ENCODE measurements at regions not wholly inside any gene's neighbourhood (a gene's known extent, or its start where the extent isn't known, plus 50 kb on each side); places are given as distances from the start of the nearest gene placed in this dataset.
A peak's percentile ranks its signal among the peaks of the same experiment; 100 is the strongest.
"Not testable (repeated sequence)": the region's sequence is repeated elsewhere in the genome, so short reads cannot be mapped to it uniquely, and the experiment has no call there.

DNA sequence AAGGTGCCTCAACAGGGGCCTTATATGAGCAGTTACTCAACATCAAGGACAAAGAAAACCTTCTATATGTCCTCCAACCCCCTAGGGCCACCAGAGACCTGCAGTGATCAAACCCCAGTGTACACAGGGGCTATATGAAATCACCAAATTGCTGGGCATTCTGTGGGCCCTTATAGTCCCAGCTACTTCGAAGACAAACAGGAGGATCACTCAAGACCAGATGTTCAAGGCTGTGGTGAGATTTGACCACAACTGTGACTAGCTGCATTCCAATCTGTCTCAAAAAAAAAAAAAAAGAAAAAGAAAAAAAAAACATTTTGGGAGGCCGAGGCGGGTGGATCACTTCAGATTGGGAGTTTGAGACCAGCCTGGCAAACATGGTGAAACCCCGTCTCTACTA lies 51.0 kb upstream of the PRB2 start:
- intact Hi-C loops (cut with DNase I): no loop called here
- no peak for DNase-seq (ENCODE audit: low spot score)

DNA sequence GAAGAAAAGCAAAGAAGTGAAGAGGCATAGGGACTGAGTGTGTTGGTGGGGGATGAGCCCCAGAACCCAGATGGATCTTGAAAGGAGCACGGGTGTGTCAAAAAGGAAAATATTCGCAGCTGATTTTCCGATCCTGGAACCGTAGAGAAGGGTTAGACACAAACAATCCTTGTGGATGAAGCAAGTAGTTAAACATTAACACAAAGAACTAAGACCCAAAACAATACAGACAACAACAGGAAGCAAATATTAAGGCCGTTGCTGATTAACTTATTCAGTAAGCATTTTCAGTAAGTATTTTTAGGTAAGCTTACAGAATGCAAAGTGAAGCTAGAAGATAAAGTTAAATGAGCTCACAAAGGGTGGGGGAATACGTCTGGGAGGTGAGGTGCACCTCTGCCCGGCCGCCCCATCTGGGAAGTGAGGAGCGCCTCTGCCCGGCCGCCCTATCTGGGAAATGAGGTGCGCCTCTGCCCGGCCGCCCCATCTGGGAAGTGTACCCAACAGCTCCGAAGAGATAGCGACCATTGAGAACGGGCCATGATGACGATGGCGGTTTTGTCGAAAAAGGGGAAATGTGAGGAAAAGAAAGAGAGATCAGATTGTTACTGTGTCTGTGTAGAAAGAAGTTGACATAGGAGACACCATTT lies 62.8 kb upstream of the PRB2 start:
- DNase-seq (ENCODE audit: low spot score): no peak
- intact Hi-C loops (cut with DNase I): no loop called here

DNA sequence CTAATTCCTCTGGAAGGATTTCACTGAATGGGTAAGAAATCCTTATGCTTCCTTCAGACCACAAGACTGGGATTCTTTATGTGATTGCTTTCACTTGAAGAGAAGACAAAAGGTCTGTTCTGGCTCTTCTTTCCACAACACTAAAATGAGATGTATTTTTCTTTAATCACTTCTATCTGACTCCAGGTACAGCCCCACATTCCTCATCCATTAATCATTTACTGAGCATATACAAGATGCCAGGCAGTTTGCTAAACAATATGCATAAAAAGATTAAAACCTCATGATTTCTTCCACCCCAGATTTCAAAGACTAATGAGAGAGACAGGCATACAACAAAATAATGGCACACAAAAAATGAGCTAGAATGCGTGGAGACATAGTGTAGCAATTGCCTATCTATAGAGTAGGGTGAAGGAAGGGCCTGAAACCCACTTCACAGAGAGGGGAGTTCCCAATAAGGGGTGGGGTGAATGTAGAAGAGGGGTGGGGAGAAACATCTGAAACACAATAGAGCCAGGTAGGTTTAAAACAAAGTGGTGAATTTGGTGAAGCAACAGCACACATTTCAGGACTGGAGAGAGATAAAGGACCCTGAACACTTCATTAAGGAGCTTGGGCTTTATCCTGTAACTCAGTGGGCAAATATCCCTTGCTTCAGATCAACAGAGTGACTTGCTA lies 65.1 kb upstream of the PRB2 start:
- intact Hi-C loops (cut with DNase I): no loop called here
- no peak for DNase-seq (ENCODE audit: low spot score)

DNA sequence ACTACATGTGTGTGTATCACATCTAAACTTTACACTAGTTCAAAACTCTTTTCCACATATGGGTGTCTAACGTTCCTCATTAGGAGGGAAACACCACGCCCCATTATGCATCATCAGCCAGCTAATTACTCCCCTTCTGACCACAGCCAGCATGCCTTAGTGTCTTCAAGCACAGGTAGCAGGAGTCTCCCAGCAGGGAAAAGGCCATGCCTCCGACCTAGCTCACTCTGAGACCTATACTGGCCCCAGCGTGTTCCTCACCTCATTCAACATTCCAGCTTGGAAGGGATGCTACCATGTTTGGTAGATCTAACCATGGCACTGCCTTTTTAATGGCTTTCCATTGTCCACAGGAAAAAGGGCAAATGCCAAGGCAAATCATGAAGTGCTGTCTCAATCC lies 66.1 kb upstream of the PRB2 start:
- intact Hi-C loops (cut with DNase I): no loop called here
- no peak for DNase-seq (ENCODE audit: low spot score)

DNA sequence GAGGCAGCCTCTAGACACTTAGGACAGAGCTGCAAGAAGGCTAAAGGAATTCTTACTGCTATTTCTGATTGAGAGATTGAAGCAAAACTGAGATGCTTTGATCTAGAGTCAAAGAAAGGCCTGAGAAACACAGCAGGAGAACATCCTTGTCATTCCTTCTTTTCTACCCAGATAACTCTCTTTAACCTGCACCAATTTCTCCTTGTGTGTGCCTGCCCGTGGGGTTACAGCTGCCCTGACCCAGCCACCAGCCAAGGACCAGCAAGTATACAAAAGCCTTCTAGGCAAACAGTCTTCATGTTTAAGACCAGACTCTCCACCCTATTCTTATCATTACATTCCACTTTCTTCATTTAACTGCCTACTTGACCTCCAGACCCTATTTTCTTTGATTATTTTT lies 81.7 kb upstream of the PRB2 start:
- intact Hi-C loops (cut with DNase I): no loop called here
- DNase-seq (ENCODE audit: low spot score): no peak

DNA sequence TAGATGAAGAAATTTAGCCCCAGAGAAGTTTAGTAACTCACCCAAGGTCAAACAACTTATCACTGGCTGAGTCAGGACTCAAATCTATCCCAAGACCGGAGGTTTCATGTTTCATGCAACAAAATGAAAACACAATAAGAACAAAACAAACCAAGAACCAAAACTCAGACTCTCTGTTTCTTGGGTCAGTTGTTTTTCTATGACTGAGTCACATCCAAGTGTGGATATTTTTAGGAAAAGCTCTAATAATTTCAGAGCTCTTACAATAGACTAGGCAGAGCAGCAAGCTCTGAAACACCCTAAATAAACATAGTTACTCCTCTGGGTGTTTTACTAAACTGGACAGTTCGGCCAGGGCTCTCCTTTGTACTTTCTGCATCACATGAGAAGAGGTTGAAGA lies 87.6 kb upstream of the PRB2 start:
- intact Hi-C loops (cut with DNase I): loop anchor here in 1 of 2 donors (10.0 kb wide), 1 partner anchor 708 kb away; no protein-coding TSS in a partner anchor

DNA sequence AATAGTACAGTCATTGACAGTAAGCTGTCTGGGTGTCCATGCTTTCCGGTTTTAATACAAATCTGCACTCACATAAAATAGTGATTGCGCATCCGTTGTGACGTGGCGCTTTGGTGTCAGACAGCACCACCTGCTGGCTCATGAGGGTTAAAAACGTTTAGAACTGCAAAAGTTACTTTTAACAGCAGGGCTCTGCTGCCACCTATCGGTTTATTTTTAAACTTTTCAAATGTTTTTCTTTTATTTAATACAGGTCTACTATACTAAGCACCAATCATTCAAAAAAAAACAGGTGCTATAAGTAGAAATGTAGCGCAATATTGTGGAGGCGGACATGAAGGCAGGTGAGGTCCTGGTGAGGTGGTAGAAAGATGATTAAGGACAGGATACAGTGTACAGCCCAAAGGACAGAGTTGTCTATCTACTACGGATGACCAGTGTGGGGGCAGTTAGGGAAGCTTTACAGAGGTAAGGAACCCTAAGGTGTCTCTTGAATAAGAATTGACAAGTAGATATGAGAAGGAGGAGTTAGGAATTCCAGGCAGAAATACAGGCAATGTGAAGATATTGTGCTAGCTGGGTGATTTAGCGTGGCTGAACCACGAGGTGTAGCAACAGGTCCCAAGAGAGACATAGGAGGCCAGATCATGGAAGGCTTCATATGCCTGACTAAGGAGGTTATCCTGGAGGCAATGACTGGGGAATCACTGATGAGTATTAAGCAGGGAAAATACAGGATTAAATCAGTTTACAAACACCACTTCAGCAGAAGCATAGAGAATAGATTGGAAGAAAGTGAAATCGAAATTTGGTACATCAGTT lies 91.5 kb upstream of the PRB2 start:
- intact Hi-C loops (cut with DNase I): loop anchor here (5.0 to 10.0 kb wide), 2 partner anchors 712 to 720 kb away; no protein-coding TSS in a partner anchor
- DNase-seq (ENCODE audit: low spot score): peak; percentile 92

More for the DNA sequence above, 87.6 kb upstream of the PRB2 start:
- DNase-seq (ENCODE audit: low spot score): no peak

DNA sequence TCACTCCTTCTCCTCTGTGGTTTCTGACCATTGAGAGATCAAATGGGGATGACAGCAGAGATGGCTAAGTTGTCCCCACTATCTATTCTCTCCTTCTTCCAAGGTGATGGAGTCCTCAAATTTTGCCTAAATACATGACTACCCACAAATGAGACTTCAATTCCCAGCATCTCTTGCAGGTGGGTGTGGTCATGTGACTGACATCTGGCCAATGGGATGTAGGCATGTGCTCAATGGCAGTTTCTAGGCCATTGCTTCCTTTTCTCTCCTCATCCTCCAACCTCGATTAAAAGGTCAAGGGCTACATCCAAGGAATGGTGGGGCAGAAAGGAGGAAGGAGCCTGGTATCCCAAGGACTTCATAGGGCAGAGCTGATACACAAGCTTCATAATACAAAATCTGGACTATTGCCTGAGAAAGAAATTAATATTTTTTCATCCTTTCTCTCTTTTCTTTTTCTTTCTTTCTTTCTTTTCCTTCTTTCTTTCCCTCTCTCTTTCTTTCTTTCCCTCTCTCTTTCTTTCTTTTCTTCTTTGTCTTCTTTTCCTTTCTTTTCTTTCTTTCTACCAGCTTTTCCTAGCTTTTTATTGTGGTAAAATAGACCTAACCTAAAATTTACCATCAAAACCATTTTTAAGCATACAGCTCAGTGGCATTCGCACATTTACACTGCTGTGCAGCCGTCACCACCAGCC lies 100.9 kb upstream of the PRB2 start:
- DNase-seq (ENCODE audit: low spot score): no peak
- intact Hi-C loops (cut with DNase I): no loop called here

DNA sequence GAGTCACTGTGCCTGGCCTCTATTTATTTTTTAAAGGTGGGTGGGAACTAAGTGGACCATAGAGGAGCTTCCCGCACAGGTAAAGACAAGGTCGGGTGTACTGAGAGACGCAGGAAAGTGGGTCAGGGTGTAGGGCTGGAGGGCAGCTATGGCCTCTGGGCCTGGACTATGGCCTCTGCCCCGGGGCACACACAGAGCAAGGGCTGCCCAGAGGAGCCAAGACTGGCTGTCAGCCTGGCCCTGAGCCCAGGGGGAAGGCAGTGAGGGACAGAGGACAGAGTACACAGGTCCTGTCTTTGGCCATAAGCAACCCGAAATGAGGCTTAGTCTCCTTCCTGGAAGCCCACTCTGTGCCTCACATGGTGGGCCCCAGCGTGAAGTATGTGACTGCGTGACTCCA lies 102.1 kb upstream of the PRB2 start:
- intact Hi-C loops (cut with DNase I): no loop called here
- DNase-seq (ENCODE audit: low spot score): no peak

DNA sequence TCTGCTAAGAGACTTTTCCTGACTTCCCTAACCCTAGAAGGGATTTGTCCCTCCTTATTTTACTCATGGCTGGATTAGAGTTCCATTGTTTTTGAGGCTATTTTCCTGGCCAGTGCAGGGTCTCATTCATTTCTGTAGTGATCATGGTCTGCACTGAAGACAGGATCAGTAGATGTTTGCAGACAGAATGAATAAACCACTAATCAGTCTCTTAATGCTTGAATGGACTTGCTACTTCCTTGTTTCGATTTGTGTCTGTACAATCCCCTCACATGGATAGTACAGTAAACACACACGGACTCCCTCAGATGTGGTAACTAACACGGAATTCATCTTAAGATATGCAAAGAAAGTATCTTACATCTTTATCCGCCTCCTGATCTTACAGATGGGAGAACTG lies 102.6 kb upstream of the PRB2 start:
- DNase-seq (ENCODE audit: low spot score): no peak
- intact Hi-C loops (cut with DNase I): no loop called here

DNA sequence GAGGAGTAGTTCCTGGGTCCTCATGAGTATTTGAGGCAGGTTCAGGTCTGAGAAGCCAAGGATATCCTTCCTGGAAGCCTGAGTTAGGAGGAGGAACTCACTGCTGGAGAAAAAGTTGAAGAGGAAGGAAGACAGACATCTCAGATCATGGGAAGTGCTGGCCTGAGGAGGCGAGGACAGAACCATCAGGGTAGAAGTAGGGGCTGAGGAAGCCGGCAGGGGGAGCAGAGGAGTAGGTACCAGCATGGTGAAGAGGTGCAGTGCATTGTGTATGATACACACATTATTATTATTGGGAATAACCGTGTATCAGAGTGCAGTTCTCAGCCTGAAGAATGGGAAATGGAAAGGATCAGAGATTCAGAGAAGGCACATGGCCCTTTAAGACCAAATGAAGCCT lies 103.2 kb upstream of the PRB2 start:
- intact Hi-C loops (cut with DNase I); DNase-seq (ENCODE audit: low spot score): not testable (repeated sequence)

DNA sequence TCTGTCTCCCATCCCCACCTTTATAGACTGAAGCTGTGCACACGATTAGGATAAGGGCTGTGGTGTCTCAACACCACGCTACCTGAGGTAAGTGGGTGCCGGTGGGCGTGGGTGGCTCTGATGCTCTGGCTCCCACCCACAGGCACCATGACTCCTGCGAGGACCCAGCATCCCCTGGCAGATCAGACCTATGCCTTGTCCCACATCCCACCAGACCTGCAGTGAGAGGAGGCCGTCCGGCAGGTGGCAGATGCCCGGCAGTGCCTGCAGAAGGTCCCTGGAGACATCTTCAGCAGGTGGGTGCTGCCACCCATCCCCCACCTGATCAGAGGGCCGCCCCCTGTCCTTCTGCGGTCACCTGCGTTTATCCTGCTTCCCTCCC lies 104.4 kb upstream of the PRB2 start:
- DNase-seq (ENCODE audit: low spot score): no peak
- intact Hi-C loops (cut with DNase I): no loop called here

DNA sequence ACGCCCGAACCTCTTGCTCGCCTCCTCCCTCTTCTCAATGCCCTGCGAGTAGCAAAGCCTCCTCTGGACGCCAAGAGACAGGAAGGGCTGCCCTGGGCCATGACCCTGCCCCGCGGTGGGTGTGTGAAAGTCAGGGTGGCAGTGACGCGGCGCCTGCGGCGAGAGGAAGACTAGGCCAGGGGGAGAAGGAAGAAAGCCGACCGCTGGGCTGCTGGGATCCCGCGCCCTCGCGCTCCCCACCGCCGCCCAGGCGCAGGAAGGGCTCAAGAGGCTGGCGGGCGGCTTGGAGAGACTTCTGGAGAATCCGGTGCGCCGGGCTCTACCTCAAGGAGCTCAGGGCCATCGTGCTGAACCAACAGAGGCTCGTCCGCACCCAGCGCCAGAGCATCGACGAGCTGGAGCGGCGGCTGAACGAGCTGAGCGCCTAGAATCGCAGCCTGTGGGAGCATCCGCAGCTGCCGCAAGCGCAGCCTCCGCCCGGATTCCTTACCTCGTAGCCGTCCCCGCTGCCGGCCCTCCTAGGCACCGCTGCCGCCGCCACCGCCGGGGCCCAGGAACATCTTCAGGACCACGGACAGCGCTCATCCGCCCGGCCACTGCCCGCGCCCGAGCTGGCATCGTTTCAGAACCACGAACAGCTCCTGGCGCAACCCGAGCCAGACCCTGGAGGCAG lies 105.0 kb upstream of the PRB2 start:
- intact Hi-C loops (cut with DNase I): no loop called here
- DNase-seq (ENCODE audit: low spot score): peak; percentile 94

DNA sequence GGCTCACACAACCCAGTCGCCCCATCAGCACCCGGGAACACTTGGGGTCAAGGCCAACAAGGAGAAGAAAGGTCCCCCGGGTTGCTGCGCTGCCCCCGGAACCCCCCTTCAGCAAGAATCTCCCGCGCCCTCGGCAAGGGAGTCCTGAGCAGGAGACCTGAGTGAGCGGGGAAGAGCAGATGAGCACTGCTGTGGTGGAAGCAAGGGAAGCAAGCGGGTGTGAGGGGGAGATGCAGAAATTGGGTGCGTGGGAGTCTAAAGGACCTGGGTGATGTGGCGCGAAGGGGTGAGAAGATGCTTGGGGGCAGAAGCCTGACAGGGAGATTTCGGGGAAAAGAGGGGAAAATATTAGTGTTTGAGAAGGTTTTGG lies 105.5 kb upstream of the PRB2 start:
- DNase-seq (ENCODE audit: low spot score): no peak

DNA sequence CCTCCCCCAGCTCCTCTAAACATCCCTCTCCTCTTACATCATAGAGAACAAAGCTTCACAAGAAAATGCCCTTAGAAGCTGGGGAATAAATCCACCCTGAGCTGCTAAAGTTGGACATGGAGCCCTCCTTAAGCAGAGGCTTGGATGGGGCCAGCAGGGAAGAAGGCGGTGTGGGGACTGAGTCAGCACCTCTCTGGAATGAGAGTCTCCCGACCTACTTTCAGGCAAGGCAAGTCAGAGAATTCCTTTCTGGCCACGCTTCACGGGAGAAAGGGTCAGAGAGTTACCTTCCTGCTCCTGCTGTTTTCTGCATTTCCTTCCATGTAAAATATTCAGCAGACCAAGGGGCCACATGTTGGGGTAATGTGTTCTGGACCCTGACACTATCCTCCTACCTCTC lies 113.3 kb upstream of the PRB2 start:
- no peak for DNase-seq (ENCODE audit: low spot score)
- intact Hi-C loops (cut with DNase I): no loop called here

More for the DNA sequence above, 105.5 kb upstream of the PRB2 start:
- intact Hi-C loops (cut with DNase I): no loop called here

DNA sequence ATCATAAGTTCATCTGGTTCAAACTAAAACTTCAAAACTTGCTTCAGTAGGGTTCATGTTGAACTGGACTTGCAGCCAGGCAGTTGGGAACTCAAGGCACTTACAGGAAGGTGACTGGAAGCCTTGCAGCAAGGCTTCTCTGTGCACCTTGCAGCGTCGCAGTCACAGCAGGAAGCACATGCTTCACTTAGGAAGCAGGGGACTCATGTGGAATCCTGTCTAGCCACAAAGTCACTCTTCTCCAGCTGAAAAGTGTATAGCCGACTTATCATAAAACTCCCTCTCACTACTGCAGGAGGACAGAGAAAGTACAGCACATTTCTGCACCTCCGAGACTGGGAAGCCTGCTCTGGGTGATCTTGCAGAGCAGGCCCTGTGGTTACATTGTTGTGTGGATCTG lies 114.0 kb upstream of the PRB2 start:
- no peak for DNase-seq (ENCODE audit: low spot score)
- intact Hi-C loops (cut with DNase I): no loop called here

DNA sequence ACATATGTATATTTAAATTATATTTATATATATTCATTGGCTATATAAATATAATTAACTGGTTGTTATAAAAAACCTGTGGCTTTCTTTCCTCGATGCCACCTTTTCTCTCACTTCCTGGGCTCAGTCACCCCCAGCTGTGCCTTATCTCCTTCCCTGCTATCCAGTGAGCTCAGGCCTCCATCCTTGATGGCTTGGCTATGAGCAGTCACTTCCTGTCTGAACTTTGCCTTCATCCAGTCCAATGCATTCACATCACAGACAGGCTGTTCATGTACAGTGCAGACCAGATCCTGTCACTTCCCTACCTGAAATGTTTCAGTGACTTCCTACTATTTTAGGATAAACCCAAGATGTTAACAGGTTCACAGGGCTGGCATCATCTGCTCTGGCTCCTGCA lies 115.3 kb upstream of the PRB2 start:
- intact Hi-C loops (cut with DNase I): no loop called here

DNA sequence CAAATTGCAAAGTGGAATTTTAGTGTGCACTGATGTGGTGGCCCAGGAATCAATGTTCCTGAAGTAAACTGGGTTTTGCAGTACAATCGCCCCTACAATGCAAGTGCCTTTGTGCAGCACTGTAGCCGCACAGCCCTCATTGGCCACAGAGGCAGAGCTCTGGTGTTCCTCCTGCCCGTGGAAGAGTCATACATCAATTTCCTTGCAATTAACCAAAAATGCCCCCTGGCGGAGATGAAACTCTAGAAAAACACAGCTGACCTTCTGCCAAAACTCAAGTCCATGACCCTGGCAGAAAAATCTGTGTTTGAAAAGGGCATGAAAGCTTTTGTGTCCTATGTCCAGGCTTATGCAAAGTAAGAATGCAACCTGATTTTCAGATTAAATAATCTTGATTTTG lies 117.9 kb upstream of the PRB2 start:
- no peak for DNase-seq (ENCODE audit: low spot score)
- intact Hi-C loops (cut with DNase I): no loop called here

More for the DNA sequence above, 115.3 kb upstream of the PRB2 start:
- DNase-seq (ENCODE audit: low spot score): no peak

DNA sequence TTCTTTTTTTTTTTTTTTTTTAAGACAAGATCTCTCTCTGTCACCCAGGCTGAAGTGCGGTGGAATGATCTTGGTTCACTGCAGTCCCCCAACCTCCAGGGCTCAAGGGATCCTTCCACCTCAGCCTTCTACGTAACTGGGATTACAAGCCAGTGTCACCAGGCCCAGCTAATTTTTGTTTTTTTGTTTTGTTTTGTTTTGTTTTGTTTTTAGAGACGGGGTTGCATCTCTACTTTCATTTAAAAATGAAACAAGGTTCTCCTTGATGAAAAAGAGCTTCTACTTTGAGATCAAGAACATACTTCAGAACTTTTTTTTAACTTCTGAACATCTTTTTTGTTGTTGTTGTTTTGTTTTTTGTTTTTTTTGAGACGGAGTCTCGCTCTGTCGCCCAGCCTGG lies 121.7 kb upstream of the PRB2 start:
- no peak for DNase-seq (ENCODE audit: low spot score)
- intact Hi-C loops (cut with DNase I): no loop called here

Measured in posterior vena cava (tissue), 2 donors.